Astrocyte of the spinal cord (primary cell): ENCODE measurements at regions not wholly inside any gene's neighbourhood (a gene's known extent, or its start where the extent isn't known, plus 50 kb on each side); places are given as distances from the start of the nearest gene placed in this dataset.

Source experiments
- DNase-seq: peaks from one replicate; pipeline ENCODE4 v3.0.0; 2011; ENCODE audit warnings: low read depth, low spot score
- H3K4me3 ChIP-seq: 2 replicates; pipeline ENCODE4 v1.5.1; 2011; ENCODE audit warnings: low read depth, mild to moderate bottlenecking, low read length, moderate library complexity
- in situ Hi-C: cut with HindIII; loops from 2 replicates; pipeline ENCODE4 v1.10.0; 2017; ENCODE audit warnings: low sequenced_read_pairs
- TF ChIP-seq, protein P1 (sequence below): IDR thresholded peaks from 2 replicates; pipeline ENCODE4 v1.5.1; 2012; ENCODE audit warnings: low read depth, mild to moderate bottlenecking, low read length, inconsistent platforms

DNA sequence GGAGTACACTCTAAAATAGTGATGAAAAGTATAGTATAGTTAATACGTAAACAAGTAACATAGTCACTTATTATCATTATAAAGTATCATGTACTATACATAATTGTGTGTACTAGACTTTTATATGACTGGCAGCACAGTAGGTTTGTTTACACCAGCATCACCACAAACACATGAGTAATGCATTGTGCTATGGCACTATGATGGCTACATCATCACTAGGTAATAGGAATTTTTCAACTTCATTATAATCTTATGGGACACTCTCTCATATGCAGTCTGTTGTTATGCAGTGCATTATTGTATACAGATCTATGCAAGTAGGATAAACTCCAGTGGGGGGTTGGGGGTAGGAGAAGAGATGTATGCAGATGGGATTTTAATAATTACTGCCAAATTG is 52.7 kb upstream of the ELL2 start:
- TF ChIP-seq, protein P1, sequence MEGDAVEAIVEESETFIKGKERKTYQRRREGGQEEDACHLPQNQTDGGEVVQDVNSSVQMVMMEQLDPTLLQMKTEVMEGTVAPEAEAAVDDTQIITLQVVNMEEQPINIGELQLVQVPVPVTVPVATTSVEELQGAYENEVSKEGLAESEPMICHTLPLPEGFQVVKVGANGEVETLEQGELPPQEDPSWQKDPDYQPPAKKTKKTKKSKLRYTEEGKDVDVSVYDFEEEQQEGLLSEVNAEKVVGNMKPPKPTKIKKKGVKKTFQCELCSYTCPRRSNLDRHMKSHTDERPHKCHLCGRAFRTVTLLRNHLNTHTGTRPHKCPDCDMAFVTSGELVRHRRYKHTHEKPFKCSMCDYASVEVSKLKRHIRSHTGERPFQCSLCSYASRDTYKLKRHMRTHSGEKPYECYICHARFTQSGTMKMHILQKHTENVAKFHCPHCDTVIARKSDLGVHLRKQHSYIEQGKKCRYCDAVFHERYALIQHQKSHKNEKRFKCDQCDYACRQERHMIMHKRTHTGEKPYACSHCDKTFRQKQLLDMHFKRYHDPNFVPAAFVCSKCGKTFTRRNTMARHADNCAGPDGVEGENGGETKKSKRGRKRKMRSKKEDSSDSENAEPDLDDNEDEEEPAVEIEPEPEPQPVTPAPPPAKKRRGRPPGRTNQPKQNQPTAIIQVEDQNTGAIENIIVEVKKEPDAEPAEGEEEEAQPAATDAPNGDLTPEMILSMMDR: no peak
- no peak for DNase-seq
- in situ Hi-C loops: no loop called here
- no peak overlapping the region for H3K4me3 ChIP-seq

DNA sequence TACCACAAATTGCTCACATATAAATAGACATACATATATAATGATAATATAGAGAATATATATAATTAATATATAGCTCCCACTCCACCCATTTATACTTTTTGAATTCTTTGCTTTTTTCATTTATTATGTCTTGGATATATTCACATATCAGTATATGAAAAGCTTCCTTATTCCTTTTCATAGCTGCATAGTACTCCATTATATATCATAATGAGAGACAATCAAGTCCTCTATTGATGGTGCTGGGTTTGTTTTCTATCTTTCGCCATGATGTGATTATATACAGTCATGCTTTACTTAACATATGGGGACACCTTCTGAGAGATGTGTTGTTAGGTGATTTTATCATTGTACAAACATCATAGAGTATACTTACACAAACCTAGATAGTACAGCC is 51.6 kb upstream of the ELL2 start:
- in situ Hi-C loops: no loop called here
- TF ChIP-seq, protein P1: no peak
- no peak overlapping the region for H3K4me3 ChIP-seq
- DNase-seq: no peak

DNA sequence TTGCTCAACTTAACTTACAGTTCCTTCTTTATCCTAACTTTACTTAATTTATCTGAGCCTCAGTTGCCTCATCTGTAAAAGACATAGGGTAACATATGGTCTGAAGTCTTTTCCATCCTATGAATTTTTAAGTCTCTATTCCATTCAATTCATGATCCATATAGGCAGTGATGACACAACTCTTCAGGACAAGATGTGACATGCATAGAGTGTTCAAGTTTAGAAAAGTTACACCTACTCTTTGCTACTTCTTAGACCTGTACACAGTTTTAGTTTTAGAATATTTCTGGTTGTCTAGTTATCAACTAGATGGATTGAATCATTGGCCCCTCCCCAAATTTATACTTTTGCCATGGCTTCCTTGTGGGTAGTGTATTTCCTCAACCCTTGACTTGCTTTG is 50.7 kb upstream of the ELL2 start:
- in situ Hi-C loops: no loop called here
- DNase-seq: no peak
- no peak overlapping the region for H3K4me3 ChIP-seq
- TF ChIP-seq, protein P1: no peak
